ENCODE measurements at regions not wholly inside any gene's neighbourhood (a gene's known extent, or its start where the extent isn't known, plus 50 kb on each side); places are given as distances from the start of the nearest gene placed in this dataset.

DNA sequence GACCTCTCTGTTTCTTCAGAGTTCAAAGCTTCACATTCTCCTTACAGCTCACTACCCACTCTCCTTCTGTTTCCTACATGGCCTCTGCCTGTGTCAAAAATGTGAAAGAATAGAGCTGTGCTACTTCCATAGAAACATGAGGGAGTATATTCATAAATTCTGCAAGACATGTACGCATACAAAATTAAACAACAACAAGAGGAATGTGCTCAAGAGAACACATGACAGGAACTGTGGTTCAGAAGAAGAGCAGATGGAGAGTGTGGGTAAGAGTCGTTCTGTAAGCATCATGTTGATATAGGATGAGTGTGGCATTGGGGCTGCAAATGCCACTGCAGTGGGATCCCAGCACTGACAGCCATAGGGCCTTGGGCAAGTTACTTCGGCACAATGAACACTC lies 266.6 kb upstream of the SASH1 start:
- Histone ChIP-seq H3K27me3 (ENCODE audit: insufficient read depth, low read length) (no peaks in the 10 kb centered on the region), H4K20me1 (ENCODE audit: insufficient read depth) (no peaks in the 10 kb centered on the region), H3K4me3 (replicated peaks in 1 of 2; ENCODE audit: low read depth in 1 of 2, low read length in 2 of 2) (no peak overlapping the region), H3K9me2 (ENCODE audit: insufficient read depth) (no peaks in the 10 kb centered on the region), H3K4me2 (ENCODE audit: low read length) (no peak overlapping the region), H3K4me1 (ENCODE audit: control insufficient read depth in 1 of 2, insufficient read depth in 2 of 2, low read length in 2 of 2) (no peaks in the 10 kb centered on the region), H3K36me3 (ENCODE audit: control insufficient read depth in 1 of 2, insufficient read depth in 2 of 2, low read length in 2 of 2) (no peaks in the 10 kb centered on the region), H2AFZ (ENCODE audit: low read depth, low read length, poor library complexity, severe bottlenecking) (no peak overlapping the region), H3K27ac (ENCODE audit: low read depth, low read length) (no peak overlapping the region), H3K9me3 (ENCODE audit: control insufficient read depth in 1 of 2, insufficient read depth in 1 of 2, low read depth in 1 of 2, low read length in 2 of 2) (no peaks in the 10 kb centered on the region), H3K79me2 (ENCODE audit: insufficient read depth, low read length) (no peaks in the 10 kb centered on the region), H3K9ac (ENCODE audit: low read length) (no peak overlapping the region)
- BruUV-seq (replicated peaks), result no TSS peak
- ChIA-PET POLR2A (no interaction called here), RAD21 (ENCODE audit: low non-redundant PET in 1 of 2, low total read pairs in 2 of 2, uncharacterized antibody in 2 of 2, unreplicated experiment in 2 of 2) (no interaction called here), CTCF (no interaction called here)
- DNase-seq (ENCODE audit: low read depth, low spot score) (no peak), ATAC-seq (no peak)
- no peak for TF ChIP-seq SP1 (IDR thresholded peaks at IDR 0.05; ENCODE audit: low read depth)
- no peak for TF ChIP-seq POLR2AphosphoS5 (IDR thresholded peaks at IDR 0.05; ENCODE audit: low read depth, low read length)
- TF ChIP-seq, protein P1, sequence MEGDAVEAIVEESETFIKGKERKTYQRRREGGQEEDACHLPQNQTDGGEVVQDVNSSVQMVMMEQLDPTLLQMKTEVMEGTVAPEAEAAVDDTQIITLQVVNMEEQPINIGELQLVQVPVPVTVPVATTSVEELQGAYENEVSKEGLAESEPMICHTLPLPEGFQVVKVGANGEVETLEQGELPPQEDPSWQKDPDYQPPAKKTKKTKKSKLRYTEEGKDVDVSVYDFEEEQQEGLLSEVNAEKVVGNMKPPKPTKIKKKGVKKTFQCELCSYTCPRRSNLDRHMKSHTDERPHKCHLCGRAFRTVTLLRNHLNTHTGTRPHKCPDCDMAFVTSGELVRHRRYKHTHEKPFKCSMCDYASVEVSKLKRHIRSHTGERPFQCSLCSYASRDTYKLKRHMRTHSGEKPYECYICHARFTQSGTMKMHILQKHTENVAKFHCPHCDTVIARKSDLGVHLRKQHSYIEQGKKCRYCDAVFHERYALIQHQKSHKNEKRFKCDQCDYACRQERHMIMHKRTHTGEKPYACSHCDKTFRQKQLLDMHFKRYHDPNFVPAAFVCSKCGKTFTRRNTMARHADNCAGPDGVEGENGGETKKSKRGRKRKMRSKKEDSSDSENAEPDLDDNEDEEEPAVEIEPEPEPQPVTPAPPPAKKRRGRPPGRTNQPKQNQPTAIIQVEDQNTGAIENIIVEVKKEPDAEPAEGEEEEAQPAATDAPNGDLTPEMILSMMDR (IDR thresholded peaks at IDR 0.05 in 2 of 3, conservative IDR thresholded peaks at IDR 0.05 in 1 of 3; ENCODE audit: borderline replicate concordance in 1 of 3, insufficient read depth in 1 of 3, low read depth in 2 of 3, low read length in 2 of 3), result no peak
- TF ChIP-seq EGR1 (IDR thresholded peaks at IDR 0.05; ENCODE audit: low read depth), result no peak
- no peak for TF ChIP-seq ELF1 (IDR thresholded peaks at IDR 0.05; ENCODE audit: borderline replicate concordance, low read depth)
- TF ChIP-seq ZFX (IDR thresholded peaks at IDR 0.05), result no peak
- TF ChIP-seq, protein P2, sequence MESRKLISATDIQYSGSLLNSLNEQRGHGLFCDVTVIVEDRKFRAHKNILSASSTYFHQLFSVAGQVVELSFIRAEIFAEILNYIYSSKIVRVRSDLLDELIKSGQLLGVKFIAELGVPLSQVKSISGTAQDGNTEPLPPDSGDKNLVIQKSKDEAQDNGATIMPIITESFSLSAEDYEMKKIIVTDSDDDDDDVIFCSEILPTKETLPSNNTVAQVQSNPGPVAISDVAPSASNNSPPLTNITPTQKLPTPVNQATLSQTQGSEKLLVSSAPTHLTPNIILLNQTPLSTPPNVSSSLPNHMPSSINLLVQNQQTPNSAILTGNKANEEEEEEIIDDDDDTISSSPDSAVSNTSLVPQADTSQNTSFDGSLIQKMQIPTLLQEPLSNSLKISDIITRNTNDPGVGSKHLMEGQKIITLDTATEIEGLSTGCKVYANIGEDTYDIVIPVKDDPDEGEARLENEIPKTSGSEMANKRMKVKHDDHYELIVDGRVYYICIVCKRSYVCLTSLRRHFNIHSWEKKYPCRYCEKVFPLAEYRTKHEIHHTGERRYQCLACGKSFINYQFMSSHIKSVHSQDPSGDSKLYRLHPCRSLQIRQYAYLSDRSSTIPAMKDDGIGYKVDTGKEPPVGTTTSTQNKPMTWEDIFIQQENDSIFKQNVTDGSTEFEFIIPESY (IDR thresholded peaks at IDR 0.05; ENCODE audit: extremely low read depth, insufficient replicate concordance, low read length), result no peak
- TF ChIP-seq SRF (IDR thresholded peaks at IDR 0.05; ENCODE audit: low read depth), result no peak
- TF ChIP-seq, protein P3, sequence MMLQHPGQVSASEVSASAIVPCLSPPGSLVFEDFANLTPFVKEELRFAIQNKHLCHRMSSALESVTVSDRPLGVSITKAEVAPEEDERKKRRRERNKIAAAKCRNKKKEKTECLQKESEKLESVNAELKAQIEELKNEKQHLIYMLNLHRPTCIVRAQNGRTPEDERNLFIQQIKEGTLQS (IDR thresholded peaks at IDR 0.05), result no peak
- TF ChIP-seq EZH2 (IDR thresholded peaks at IDR 0.05), result no peak
- TF ChIP-seq, protein P4, sequence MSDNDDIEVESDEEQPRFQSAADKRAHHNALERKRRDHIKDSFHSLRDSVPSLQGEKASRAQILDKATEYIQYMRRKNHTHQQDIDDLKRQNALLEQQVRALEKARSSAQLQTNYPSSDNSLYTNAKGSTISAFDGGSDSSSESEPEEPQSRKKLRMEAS (IDR thresholded peaks at IDR 0.05), result no peak
- no peak for TF ChIP-seq YY1 (IDR thresholded peaks at IDR 0.05; ENCODE audit: extremely low read depth, insufficient replicate concordance, low read depth, low read length)
- no peak for TF ChIP-seq CBX3 (IDR thresholded peaks at IDR 0.05; ENCODE audit: low read depth)
- TF ChIP-seq ZNF274 (IDR thresholded peaks at IDR 0.05; ENCODE audit: low read depth, low read length), result no peak
- TF ChIP-seq TCF7L2 (IDR thresholded peaks at IDR 0.05; ENCODE audit: borderline replicate concordance, extremely low read depth, insufficient read depth, insufficient read length), result no peak
- no peak for TF ChIP-seq POLR2A (IDR thresholded peaks at IDR 0.05; ENCODE audit: borderline replicate concordance, extremely low read depth, insufficient read depth, insufficient read length)
- no peak for TF ChIP-seq SIN3A (IDR thresholded peaks at IDR 0.05; ENCODE audit: low read depth)
- no peak for TF ChIP-seq RAD21 (IDR thresholded peaks at IDR 0.05; ENCODE audit: low read depth)
- TF ChIP-seq, protein P5, sequence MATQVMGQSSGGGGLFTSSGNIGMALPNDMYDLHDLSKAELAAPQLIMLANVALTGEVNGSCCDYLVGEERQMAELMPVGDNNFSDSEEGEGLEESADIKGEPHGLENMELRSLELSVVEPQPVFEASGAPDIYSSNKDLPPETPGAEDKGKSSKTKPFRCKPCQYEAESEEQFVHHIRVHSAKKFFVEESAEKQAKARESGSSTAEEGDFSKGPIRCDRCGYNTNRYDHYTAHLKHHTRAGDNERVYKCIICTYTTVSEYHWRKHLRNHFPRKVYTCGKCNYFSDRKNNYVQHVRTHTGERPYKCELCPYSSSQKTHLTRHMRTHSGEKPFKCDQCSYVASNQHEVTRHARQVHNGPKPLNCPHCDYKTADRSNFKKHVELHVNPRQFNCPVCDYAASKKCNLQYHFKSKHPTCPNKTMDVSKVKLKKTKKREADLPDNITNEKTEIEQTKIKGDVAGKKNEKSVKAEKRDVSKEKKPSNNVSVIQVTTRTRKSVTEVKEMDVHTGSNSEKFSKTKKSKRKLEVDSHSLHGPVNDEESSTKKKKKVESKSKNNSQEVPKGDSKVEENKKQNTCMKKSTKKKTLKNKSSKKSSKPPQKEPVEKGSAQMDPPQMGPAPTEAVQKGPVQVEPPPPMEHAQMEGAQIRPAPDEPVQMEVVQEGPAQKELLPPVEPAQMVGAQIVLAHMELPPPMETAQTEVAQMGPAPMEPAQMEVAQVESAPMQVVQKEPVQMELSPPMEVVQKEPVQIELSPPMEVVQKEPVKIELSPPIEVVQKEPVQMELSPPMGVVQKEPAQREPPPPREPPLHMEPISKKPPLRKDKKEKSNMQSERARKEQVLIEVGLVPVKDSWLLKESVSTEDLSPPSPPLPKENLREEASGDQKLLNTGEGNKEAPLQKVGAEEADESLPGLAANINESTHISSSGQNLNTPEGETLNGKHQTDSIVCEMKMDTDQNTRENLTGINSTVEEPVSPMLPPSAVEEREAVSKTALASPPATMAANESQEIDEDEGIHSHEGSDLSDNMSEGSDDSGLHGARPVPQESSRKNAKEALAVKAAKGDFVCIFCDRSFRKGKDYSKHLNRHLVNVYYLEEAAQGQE (IDR thresholded peaks at IDR 0.05; ENCODE audit: low read depth), result no peak
- no peak for TF ChIP-seq CEBPB (IDR thresholded peaks at IDR 0.05; ENCODE audit: low read depth)
- intact Hi-C loops (cut with micrococcal nuclease), result no loop called here
